OCI-LY1 (cell line): ENCODE measurements at regions not wholly inside any gene's neighbourhood (a gene's known extent, or its start where the extent isn't known, plus 50 kb on each side); places are given as distances from the start of the nearest gene placed in this dataset.

Source experiments
- CTCF ChIP-seq: fragments of 200-600 bp; sonication (generic), shearing (Covaris generic); IDR thresholded peaks from 2 replicates; pipeline ENCODE4 v1.5.1; 2017; ENCODE audit warnings: mild to moderate bottlenecking, antibody characterized with exemption, low read length, moderate library complexity, mixed read lengths
- EZH2 ChIP-seq: fragments of 200-600 bp; sonication (generic), shearing (Covaris generic); IDR thresholded peaks from 2 replicates; pipeline ENCODE4 v1.8.0; 2017; ENCODE audit warnings: borderline replicate concordance, mixed run types, mild to moderate bottlenecking, antibody characterized with exemption, low read length, moderate library complexity, mixed read lengths

DNA sequence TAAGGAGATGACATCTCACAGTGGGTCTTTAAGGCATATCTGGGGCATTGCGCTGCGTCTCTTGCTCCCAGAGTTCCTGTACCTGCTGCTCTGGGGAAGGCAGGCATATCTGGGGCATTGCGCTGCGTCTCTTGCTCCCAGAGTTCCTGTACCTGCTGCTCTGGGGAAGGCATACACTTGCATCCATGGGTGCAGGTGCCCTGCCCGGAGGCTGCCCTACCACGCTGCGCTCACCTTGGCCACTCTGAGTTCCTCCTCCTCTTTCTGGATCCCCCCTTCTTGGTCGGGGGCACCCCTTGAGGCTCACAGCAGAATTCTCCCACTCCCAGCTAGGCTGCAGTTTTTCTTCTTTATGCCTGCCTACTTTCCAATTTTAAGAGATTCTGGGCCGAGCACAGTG is 60.9 kb upstream of the TMTC4 start:
- TF ChIP-seq CTCF (no peak), EZH2 (no peak)
